GM18508 (cell line): ENCODE measurements at regions not wholly inside any gene's neighbourhood (a gene's known extent, or its start where the extent isn't known, plus 50 kb on each side); places are given as distances from the start of the nearest gene placed in this dataset.

ENCODE experiments used
- ATAC-seq: cut with Tn5 transposase; IDR thresholded peaks from one replicate; pipeline ENCODE4 v1.9.1; 2021; ENCODE audit warnings: moderate number of reproducible peaks; ENCODE audit not compliant: insufficient read depth, unreplicated experiment

- ATAC-seq = no peak
These were observed 175.7 kb downstream of the HHIPL2 start for GRCh38 chr1:222372221-222372620.

- no peak for ATAC-seq
These were observed 176.8 kb downstream of the HHIPL2 start for GRCh38 chr1:222370913-222371675.

GRCh38 chr1:222370081-222370912 is 177.6 kb downstream of the HHIPL2 start:
- no peak for ATAC-seq

GRCh38 chr1:222369148-222369547 is 178.8 kb downstream of the HHIPL2 start:
- ATAC-seq = no peak

- ATAC-seq = no peak
These were observed 189.8 kb downstream of the HHIPL2 start for GRCh38 chr1:222358100-222358499.

DNA sequence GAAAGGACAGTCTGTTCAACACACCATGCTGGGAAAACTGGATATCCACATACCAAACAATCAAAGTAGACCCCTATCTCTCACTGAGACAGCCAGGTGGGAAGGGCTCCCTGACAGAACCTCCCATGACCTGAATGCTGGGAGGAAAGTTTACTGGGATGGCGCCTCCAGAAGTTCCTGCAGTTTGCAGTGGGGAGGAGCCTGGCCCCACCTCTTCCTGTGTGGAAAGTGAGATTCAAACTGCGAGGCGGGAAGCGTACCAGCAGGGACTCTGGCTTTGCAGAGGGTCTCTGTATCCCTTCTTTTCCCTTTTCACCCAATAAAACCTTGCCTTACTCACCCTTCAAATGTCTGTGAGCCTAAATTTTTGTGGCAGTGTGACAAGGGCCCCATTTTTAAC is 190.7 kb downstream of the HHIPL2 start:
- ATAC-seq = no peak

GRCh38 chr1:222347627-222348026 is 200.3 kb downstream of the HHIPL2 start:
- ATAC-seq = no peak

GRCh38 chr1:222346955-222347354 is 200.9 kb downstream of the HHIPL2 start:
- no peak for ATAC-seq

- ATAC-seq = no peak
These were observed 208.4 kb downstream of the HHIPL2 start for GRCh38 chr1:222339376-222339947.

GRCh38 chr1:222335586-222335985 is 212.3 kb downstream of the HHIPL2 start:
- no peak for ATAC-seq

- ATAC-seq = no peak
These were observed 213.8 kb downstream of the HHIPL2 start for GRCh38 chr1:222334026-222334680.

DNA sequence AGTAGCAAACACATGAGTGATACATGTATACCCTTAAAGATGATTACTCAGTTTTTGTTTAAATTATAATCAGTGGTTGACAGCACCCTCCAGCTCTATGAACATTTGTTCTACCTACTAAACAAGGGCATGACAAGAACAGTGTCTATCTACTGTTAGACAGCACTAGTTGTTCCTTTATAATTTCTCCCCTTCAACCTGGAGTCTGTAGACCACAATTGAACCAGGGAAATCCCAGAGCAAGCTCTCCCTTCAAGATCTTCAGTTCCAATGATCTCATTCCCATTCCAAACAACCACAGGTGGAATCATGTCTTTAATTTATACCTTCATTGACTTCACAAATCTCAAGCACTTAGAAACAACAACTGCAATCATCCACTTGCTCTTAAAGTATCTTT is 216.1 kb downstream of the HHIPL2 start:
- ATAC-seq = no peak

- no peak for ATAC-seq
These were observed 216.6 kb downstream of the HHIPL2 start for GRCh38 chr1:222331340-222331739.

DNA sequence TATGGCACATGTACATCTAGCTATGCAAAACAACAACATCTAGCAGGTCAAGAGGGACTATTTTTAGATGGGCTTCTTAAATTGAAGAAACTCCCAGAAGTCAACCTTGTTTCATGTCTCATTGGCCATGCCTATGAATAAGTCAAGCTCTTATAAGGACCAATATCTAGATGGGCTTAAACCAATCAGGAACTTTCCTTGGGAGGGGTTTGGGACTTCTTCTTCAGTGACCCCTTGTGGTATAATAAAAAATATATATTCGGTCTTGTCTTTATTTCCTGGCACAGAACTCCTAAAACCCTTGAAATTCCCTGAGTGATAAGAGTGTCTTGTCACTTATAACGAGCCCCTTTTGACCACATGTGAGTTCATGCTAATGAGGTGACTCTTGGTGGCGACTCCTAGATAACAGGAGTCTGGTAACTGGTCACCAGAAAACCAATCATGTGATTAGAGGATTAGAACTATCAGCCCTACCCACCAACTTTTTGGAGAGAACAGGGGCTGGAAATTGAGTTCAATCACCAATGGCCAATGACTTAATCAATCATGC is 218.3 kb downstream of the HHIPL2 start:
- ATAC-seq = no peak

DNA sequence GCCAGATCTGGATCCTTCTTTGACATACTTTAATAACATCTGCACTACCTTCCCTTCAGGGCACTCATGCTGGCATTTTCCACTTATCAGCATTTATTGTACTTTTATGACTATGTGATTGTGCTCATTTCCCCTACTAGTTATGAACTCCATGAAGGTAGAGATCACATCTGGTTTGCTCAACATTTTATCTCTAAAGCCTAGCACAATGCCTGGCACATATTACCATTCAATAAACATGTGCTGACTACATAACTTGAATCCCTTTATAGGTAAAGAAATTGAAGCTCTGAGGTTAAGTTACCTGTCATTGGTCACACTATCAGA is 221.2 kb downstream of the HHIPL2 start:
- ATAC-seq = no peak

- ATAC-seq = no peak
These were observed 221.7 kb downstream of the HHIPL2 start for GRCh38 chr1:222326006-222326709.

GRCh38 chr1:222325506-222325905 is 222.4 kb downstream of the HHIPL2 start:
- ATAC-seq = no peak

DNA sequence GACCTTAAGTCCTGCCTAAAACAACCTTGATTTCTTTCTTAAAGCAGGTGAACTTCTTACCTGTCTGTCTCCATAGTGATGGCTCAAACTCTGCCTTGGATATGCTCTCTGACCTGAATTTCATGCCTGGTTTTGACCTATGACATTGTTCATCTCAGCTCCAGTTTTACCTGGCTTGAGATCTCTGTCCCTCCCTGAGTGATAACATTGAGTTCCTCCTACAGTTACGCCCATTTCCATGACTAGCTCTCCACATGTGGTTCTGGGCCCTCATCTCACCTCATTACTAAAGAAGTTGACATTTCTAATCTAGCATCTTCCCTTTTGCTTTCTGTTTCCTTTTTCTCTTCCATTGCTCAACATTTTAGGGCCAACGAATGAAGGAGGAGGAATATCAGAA is 233.1 kb downstream of the HHIPL2 start:
- ATAC-seq = no peak

- no peak for ATAC-seq
These were observed 237.1 kb downstream of the HHIPL2 start for GRCh38 chr1:222310836-222311235.

DNA sequence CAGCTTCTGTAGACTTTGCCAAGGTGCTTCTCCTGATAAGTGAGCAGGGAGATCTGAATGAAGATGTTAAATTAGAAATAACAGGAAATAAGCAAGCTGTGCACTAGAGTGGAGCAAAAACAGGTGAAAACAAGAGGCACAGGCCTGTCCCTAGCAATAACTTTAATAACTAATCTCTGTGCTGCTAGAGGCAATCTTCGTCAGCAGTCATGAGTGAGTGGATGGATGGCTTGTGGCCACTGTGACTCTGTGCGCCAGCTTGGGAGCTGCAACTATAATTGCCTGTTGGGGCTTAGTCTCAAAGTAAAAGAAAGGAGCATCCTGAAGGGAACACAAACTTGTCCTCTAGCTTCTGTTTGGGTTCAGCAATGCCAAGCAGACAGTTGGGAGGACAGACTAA is 240.3 kb downstream of the HHIPL2 start:
- no peak for ATAC-seq
